ENCODE measurements at regions not wholly inside any gene's neighbourhood (a gene's known extent, or its start where the extent isn't known, plus 50 kb on each side); places are given as distances from the start of the nearest gene placed in this dataset.

DNA sequence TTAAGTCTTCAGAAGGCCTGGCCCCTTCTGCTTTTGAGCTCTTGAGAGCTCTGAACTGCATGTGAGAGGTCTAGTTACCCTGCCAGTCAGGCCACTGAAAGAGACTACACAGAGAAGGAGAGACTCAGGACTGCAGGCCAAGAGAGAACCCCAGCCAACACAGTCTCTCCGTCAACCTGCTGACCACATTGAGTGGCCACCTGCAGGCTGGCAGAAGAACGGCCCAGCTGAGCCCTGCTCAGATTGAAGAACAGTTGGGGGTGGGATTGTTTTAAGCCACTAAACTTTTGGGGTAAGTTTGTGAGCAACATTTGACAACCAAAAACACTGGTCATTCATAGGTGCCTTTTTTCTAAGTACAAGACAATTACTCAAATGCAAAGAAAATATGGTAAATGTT lies 273.5 kb upstream of the CCDC54 start:
- no peak for DNase-seq (ENCODE audit: low read depth in 1 of 2, low spot score in 1 of 2)
- no peak for TF ChIP-seq SPI1 (IDR thresholded peaks at IDR 0.05; ENCODE audit: borderline replicate concordance, low read depth)
- TF ChIP-seq, protein P1, sequence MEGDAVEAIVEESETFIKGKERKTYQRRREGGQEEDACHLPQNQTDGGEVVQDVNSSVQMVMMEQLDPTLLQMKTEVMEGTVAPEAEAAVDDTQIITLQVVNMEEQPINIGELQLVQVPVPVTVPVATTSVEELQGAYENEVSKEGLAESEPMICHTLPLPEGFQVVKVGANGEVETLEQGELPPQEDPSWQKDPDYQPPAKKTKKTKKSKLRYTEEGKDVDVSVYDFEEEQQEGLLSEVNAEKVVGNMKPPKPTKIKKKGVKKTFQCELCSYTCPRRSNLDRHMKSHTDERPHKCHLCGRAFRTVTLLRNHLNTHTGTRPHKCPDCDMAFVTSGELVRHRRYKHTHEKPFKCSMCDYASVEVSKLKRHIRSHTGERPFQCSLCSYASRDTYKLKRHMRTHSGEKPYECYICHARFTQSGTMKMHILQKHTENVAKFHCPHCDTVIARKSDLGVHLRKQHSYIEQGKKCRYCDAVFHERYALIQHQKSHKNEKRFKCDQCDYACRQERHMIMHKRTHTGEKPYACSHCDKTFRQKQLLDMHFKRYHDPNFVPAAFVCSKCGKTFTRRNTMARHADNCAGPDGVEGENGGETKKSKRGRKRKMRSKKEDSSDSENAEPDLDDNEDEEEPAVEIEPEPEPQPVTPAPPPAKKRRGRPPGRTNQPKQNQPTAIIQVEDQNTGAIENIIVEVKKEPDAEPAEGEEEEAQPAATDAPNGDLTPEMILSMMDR (IDR thresholded peaks at IDR 0.05; ENCODE audit: insufficient read depth, low read length), result no peak
- TF ChIP-seq, protein P2, sequence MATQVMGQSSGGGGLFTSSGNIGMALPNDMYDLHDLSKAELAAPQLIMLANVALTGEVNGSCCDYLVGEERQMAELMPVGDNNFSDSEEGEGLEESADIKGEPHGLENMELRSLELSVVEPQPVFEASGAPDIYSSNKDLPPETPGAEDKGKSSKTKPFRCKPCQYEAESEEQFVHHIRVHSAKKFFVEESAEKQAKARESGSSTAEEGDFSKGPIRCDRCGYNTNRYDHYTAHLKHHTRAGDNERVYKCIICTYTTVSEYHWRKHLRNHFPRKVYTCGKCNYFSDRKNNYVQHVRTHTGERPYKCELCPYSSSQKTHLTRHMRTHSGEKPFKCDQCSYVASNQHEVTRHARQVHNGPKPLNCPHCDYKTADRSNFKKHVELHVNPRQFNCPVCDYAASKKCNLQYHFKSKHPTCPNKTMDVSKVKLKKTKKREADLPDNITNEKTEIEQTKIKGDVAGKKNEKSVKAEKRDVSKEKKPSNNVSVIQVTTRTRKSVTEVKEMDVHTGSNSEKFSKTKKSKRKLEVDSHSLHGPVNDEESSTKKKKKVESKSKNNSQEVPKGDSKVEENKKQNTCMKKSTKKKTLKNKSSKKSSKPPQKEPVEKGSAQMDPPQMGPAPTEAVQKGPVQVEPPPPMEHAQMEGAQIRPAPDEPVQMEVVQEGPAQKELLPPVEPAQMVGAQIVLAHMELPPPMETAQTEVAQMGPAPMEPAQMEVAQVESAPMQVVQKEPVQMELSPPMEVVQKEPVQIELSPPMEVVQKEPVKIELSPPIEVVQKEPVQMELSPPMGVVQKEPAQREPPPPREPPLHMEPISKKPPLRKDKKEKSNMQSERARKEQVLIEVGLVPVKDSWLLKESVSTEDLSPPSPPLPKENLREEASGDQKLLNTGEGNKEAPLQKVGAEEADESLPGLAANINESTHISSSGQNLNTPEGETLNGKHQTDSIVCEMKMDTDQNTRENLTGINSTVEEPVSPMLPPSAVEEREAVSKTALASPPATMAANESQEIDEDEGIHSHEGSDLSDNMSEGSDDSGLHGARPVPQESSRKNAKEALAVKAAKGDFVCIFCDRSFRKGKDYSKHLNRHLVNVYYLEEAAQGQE (IDR thresholded peaks at IDR 0.05; ENCODE audit: insufficient replicate concordance, low read depth), result no peak
- no peak for TF ChIP-seq GABPA (IDR thresholded peaks at IDR 0.05; ENCODE audit: low read depth)
- TF ChIP-seq POLR2AphosphoS5 (IDR thresholded peaks at IDR 0.05; ENCODE audit: low read depth), result no peak
- Histone ChIP-seq H3K27ac (replicated peaks) (no peak overlapping the region), H3K4me3 (replicated peaks; ENCODE audit: insufficient read depth, low read length) (no peak overlapping the region), H3K27me3 (ENCODE audit: insufficient read depth, poor library complexity, severe bottlenecking) (no peaks in the 10 kb centered on the region)

DNA sequence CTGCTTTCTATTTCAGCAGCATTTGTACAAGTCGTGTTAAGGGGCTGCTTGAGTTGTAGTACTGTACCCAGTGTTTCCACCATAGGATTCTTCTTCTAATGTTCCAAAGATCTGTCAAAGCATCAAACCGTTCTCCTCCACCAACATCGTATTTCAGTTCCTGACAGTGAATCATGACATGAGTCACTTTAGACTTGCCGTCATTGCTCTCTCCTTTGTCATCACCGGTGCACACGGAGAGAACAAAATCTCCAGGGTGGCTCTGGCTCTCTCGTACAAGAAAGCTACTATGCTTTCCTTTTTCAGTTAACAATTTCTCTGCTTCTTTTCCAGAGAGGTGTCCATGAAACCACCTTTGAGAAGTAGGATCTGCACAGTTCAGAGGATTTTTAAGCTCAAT lies 270.9 kb upstream of the CCDC54 start:
- no peak overlapping the region for H3K4me3 ChIP-seq (replicated peaks; ENCODE audit: insufficient read depth, low read length)
- TF ChIP-seq, protein P2 (IDR thresholded peaks at IDR 0.05; ENCODE audit: insufficient replicate concordance, low read depth), result no peak
- TF ChIP-seq, protein P1 (IDR thresholded peaks at IDR 0.05; ENCODE audit: insufficient read depth, low read length), result no peak
- TF ChIP-seq POLR2AphosphoS5 (IDR thresholded peaks at IDR 0.05; ENCODE audit: low read depth), result no peak
- H3K27me3 ChIP-seq (ENCODE audit: insufficient read depth, poor library complexity, severe bottlenecking), result no peaks in the 10 kb centered on the region
- no peak for DNase-seq (ENCODE audit: low read depth in 1 of 2, low spot score in 1 of 2)
- H3K27ac ChIP-seq (replicated peaks), result no peak overlapping the region

DNA sequence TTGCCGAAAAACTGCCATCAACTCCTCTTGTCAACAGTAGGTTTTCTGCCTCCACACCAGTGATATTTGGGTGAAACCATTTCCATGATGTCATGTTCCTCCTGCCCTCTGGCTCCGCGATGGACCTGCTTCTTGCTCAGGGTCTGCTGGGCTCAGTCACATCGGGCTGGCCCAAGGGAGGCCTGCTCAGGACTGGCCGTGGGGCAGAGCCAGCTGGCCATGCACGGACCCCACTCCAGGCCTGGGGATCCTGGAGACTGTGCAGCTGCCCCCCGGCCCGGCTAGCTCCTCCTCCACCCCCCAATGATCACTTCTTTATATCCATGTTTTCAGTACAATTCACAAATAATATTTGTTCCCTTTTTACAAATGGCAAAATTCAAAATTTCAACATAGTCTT lies 270.3 kb upstream of the CCDC54 start:
- Histone ChIP-seq H3K27me3 (ENCODE audit: insufficient read depth, poor library complexity, severe bottlenecking) (no peaks in the 10 kb centered on the region), H3K27ac (replicated peaks) (no peak overlapping the region), H3K4me3 (replicated peaks; ENCODE audit: insufficient read depth, low read length) (no peak overlapping the region)
- TF ChIP-seq, protein P2 (IDR thresholded peaks at IDR 0.05; ENCODE audit: insufficient replicate concordance, low read depth), result no peak
- TF ChIP-seq, protein P1 (IDR thresholded peaks at IDR 0.05; ENCODE audit: insufficient read depth, low read length), result no peak
- TF ChIP-seq SPI1 (IDR thresholded peaks at IDR 0.05; ENCODE audit: borderline replicate concordance, low read depth) (no peak), POLR2AphosphoS5 (IDR thresholded peaks at IDR 0.05; ENCODE audit: low read depth) (no peak), GABPA (IDR thresholded peaks at IDR 0.05; ENCODE audit: low read depth) (no peak)
- DNase-seq (ENCODE audit: low read depth in 1 of 2, low spot score in 1 of 2), result no peak

Measured in HL-60 (cell line).